Prostate gland (tissue), 2 donors: ENCODE measurements at regions not wholly inside any gene's neighbourhood (a gene's known extent, or its start where the extent isn't known, plus 50 kb on each side); places are given as distances from the start of the nearest gene placed in this dataset.
A peak's percentile ranks its signal among the peaks of the same experiment; 100 is the strongest.

Experiments used
- DNase-seq: peaks from one replicate; pipeline ENCODE4 v3.0.0-alpha.2; 2019; ENCODE audit warnings: low spot score
- H3K27ac ChIP-seq, 2 donors: fragments of 200-600 bp; sonication (generic); 2 replicates each; pipeline ENCODE4 v1.5.1; 2017 to 2019
- H3K27me3 ChIP-seq: fragments of 200-600 bp; sonication (generic); replicated peaks from 2 replicates; pipeline ENCODE4 v1.5.1; 2019; ENCODE audit not compliant: insufficient read depth
- H3K36me3 ChIP-seq, 2 donors: fragments of 200-600 bp; sonication (generic); 1 replicate in 1 of 2; 2 replicates in 1 of 2; pipeline versions ENCODE4 v1.5.1 to v1.8.1; 2017 to 2019
- H3K4me1 ChIP-seq: fragments of 200-600 bp; sonication (generic); replicated peaks from 2 replicates; pipeline ENCODE4 v1.5.1; 2019
- H3K4me3 ChIP-seq, 2 donors: fragments of 200-600 bp; sonication (generic); 2 replicates each; pipeline ENCODE4 v1.5.1; 2017 to 2019
- H3K9me3 ChIP-seq: fragments of 200-600 bp; sonication (generic); 2 replicates; pipeline ENCODE4 v1.5.1; 2017
- POLR2A ChIP-seq: fragments of 450-650 bp; IDR thresholded peaks from one replicate; pipeline ENCODE4 v1.6.1; 2016; ENCODE audit warnings: antibody characterized with exemption, mild to moderate bottlenecking
- POLR2AphosphoS5 ChIP-seq: sonication (generic); formaldehyde crosslinking; IDR thresholded peaks from one replicate; pipeline ENCODE4 v1.6.1; 2017; ENCODE audit warnings: antibody characterized with exemption
- WGBS: methylation state at CpG from one replicate; pipeline ENCODE4 v1.1.5; 2018; 5-methylcytosine and 5-hydroxymethylcytosine counted together
- intact Hi-C: fragments of 100-400 bp; cut with DNase I; formaldehyde crosslinking; loops from one replicate; pipeline ENCODE4 v1.14.2; 2022
- TF ChIP-seq, protein P1 (sequence below), 4 experiments: fragments of 200-600 bp in 2 of 4; fragments of 450-650 bp in 2 of 4; sonication (generic) in 2 of 4; IDR thresholded peaks; 1 replicate in 3 of 4; 2 replicates in 1 of 4; pipeline ENCODE4 v1.5.1; 2016 to 2019; ENCODE audit warnings: antibody characterized with exemption in 4 of 4, mild to moderate bottlenecking in 2 of 4, moderate library complexity in 2 of 4

DNA sequence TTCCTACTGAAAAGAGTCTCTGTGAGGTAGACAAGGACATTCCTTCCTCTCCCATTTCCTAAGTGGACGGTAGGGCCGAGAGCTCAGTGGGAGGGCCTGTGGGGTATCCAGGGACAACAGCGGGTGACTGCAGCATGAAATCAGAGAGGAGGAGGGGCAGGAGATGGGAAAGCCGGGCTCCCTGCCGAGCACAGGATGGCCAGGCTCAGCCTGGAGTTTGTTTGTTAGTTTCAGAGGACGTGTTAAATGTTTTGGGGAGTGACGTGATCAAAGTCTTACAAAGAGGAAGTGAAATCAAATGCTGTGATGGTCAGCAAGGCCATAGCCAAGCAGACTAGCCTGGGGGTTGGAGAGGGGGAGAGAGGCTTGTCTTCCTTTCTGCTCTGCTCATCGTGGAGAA, 152.7 kb downstream of the ADAMTS15 start:
- 26% methylated on average over 8 of the region's 8 CpGs for WGBS
- no peak overlapping the region for H3K27ac ChIP-seq
- TF ChIP-seq POLR2AphosphoS5 (peak; percentile 41), POLR2A (no peak)
- TF ChIP-seq, protein P1, sequence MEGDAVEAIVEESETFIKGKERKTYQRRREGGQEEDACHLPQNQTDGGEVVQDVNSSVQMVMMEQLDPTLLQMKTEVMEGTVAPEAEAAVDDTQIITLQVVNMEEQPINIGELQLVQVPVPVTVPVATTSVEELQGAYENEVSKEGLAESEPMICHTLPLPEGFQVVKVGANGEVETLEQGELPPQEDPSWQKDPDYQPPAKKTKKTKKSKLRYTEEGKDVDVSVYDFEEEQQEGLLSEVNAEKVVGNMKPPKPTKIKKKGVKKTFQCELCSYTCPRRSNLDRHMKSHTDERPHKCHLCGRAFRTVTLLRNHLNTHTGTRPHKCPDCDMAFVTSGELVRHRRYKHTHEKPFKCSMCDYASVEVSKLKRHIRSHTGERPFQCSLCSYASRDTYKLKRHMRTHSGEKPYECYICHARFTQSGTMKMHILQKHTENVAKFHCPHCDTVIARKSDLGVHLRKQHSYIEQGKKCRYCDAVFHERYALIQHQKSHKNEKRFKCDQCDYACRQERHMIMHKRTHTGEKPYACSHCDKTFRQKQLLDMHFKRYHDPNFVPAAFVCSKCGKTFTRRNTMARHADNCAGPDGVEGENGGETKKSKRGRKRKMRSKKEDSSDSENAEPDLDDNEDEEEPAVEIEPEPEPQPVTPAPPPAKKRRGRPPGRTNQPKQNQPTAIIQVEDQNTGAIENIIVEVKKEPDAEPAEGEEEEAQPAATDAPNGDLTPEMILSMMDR (IDR thresholded peaks at IDR 0.05), result no peak
- no peaks in the 10 kb centered on the region for H3K4me1 ChIP-seq
- no peak for DNase-seq
- H3K4me3 ChIP-seq, result no peak overlapping the region
- no peaks in the 10 kb centered on the region for H3K9me3 ChIP-seq
- intact Hi-C loops, result no loop called here
- H3K36me3 ChIP-seq, result no peaks in the 10 kb centered on the region
- H3K27me3 ChIP-seq, result no peaks in the 10 kb centered on the region

DNA sequence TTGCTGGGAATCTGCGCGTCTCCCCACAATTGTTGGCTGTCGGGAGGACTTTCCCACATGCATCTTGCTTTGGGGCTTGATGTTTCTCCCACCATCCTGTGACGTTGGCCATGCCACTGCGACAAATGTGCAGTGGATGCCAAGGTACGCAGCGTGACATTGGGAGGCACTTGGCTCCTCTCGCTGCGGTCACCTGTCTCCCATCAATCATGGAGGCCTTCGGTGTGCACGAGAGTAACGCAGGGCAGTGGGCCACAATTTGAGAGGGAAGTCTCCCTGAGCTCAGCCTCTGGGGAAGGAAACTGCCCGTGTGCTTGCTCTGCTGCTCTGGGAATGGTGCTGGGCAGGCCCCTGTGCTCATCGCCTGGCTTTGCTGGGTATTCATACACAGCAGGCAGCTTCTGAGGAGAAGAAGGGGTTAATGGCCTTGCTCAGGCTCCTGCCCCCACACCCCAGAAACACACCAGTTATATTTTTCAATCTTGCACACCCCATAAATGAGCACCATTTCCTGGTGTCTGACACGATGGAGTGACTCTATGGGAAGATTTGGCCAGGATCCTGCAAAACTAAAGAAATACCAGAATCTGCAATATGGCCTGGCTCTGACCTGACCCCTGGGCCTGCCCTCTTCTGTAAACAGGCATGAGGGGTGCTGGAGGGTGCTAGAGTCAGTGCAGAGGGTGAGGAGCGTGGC, 153.5 kb downstream of the ADAMTS15 start:
- DNase-seq, result no peak
- TF ChIP-seq, protein P1 (IDR thresholded peaks at IDR 0.05), result no peak
- TF ChIP-seq POLR2A, result no peak
- TF ChIP-seq POLR2AphosphoS5, result no peak
- intact Hi-C loops, result no loop called here
- WGBS, result 91% methylated on average over 16 of the region's 16 CpGs
- H3K36me3 ChIP-seq, result no peaks in the 10 kb centered on the region
- no peak overlapping the region for H3K4me3 ChIP-seq
- no peaks in the 10 kb centered on the region for H3K9me3 ChIP-seq
- H3K4me1 ChIP-seq, result no peaks in the 10 kb centered on the region
- no peaks in the 10 kb centered on the region for H3K27me3 ChIP-seq
- no peak overlapping the region for H3K27ac ChIP-seq

DNA sequence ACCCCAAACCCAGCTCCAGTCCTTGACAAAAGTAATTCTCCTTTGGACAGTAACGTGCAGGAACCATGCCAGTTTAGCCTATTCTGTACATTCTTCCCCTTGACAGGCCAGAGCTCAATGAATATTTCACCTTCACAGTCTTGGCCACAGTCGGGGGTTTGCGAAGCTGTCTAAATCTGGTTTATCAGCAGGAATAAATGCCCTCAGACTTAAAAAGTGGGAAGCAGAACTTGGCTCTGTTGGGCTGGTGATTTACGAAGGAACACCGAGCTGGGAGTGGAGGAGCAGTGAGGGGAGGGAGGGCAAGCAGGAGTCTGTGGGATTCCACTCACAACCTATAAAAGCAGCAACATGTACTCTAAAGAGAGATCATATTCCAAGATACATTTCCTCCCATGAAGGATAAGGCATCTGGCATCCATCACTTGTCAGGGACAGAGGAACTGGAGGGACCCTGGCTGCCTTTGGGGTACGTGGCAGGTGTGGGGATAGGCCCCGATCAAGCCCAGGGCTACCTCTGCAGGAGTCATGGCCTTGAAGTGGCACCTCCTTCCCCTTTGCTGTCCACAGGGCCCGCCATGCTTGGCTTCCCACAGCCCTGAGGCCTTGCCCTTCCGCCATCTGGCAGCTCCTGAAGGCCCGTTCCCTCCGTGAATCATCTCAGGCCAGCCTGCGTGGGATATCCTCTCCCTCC, 154.3 kb downstream of the ADAMTS15 start:
- H3K9me3 ChIP-seq, result no peaks in the 10 kb centered on the region
- no peak overlapping the region for H3K27ac ChIP-seq
- 66% methylated on average over 12 of the region's 12 CpGs for WGBS
- no peak for DNase-seq
- intact Hi-C loops, result no loop called here
- no peaks in the 10 kb centered on the region for H3K4me1 ChIP-seq
- H3K4me3 ChIP-seq, result no peak overlapping the region
- H3K36me3 ChIP-seq, result no peaks in the 10 kb centered on the region
- TF ChIP-seq, protein P1 (IDR thresholded peaks at IDR 0.05), result no peak
- no peaks in the 10 kb centered on the region for H3K27me3 ChIP-seq

DNA sequence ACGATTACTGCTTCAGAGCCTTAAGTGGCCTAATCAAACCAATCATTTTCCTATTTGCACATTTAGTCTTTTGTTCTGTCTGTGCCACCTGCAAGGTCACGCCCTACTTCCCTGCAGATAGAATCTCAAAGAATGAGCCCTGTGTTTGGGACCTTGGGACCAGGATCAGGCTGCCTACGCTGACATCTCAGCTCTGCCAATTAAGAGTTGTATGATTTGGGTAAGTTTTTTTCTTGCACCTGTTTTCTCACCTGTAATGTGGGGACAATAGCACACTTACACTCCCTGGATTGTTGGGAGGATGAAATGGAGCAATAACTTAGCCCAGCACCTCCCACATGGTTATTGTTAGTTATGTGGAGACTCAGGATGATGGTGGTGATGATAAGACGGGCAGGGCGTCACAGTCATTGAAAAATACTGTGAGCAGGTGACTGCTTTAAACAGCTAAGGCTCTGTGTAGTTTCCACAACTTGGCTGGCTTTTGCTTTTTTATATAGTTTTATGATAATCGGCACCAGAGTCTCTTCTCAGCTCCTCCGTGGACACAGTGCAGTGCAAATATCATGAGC, 155.0 kb downstream of the ADAMTS15 start:
- Histone ChIP-seq H3K4me1 (no peaks in the 10 kb centered on the region), H3K27ac (no peak overlapping the region)
- TF ChIP-seq, protein P1 (IDR thresholded peaks at IDR 0.05), result no peak
- no peak for TF ChIP-seq POLR2AphosphoS5
- no peak for TF ChIP-seq POLR2A

More for the DNA sequence above, 155.0 kb downstream of the ADAMTS15 start:
- Histone ChIP-seq H3K27me3 (no peaks in the 10 kb centered on the region), H3K36me3 (no peaks in the 10 kb centered on the region), H3K4me3 (no peak overlapping the region), H3K9me3 (no peaks in the 10 kb centered on the region)
- whole genome bisulfite sequencing, result 69% methylated on average over 7 of the region's 7 CpGs
- DNase-seq, result no peak
- intact Hi-C loops, result no loop called here
